ENCODE measurements at regions not wholly inside any gene's neighbourhood (a gene's known extent, or its start where the extent isn't known, plus 50 kb on each side); places are given as distances from the start of the nearest gene placed in this dataset.

DNA sequence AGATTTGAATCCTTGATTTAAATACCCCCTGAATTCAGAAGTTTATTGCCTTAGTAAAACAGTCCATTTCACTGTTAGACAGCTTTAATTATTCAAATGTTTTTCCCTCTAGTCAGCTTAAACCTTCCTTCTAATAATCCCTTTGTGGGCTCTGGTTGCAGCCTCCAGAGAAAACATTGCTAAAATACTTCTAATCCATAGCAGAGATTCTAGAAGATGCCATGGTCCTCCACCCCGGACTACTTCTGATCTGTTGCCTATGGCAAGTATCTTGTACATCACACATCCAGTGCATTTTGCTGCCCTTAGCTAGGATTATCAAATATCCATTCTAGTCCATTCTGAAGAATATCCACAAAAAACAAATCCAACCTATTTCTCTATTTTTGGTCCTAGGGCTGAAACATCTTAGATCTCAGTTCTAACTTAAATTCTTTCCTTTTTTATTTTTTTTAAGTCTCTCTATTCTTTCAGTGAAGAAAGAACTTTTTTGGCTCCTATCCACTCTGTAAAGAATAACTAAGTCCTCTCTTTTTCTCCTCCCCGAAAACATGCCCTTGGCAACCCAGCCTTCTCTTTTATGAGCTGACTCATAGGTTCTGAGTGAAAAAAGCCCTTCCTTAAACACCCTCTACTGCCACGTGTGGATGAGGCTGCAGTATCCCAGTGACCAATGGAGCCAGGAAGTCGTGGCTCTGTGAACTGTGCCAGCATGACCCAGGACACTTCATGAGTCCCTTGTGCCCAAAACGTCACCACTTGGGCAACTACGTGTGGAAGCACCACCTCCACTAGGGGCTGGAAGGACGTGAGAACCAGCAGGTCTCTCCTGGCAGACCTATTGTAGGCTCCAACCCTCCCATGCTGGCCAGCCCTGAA, 349.8 kb downstream of the TNS1 start:
- peaks cover 0 to 21% (median 8%) of the 10 kb centered on the region in 4 donors for H3K4me1 ChIP-seq
- H3K9me3 ChIP-seq: no peaks in the 10 kb centered on the region
- H3K4me3 ChIP-seq: no peak overlapping the region
- TF ChIP-seq POLR2A (IDR thresholded peaks at IDR 0.05) (no peak), EP300 (IDR thresholded peaks at IDR 0.05) (no peak), POLR2AphosphoS5 (IDR thresholded peaks at IDR 0.05) (peak; percentile 22 to 68 (median 43))
- TF ChIP-seq, protein P1, sequence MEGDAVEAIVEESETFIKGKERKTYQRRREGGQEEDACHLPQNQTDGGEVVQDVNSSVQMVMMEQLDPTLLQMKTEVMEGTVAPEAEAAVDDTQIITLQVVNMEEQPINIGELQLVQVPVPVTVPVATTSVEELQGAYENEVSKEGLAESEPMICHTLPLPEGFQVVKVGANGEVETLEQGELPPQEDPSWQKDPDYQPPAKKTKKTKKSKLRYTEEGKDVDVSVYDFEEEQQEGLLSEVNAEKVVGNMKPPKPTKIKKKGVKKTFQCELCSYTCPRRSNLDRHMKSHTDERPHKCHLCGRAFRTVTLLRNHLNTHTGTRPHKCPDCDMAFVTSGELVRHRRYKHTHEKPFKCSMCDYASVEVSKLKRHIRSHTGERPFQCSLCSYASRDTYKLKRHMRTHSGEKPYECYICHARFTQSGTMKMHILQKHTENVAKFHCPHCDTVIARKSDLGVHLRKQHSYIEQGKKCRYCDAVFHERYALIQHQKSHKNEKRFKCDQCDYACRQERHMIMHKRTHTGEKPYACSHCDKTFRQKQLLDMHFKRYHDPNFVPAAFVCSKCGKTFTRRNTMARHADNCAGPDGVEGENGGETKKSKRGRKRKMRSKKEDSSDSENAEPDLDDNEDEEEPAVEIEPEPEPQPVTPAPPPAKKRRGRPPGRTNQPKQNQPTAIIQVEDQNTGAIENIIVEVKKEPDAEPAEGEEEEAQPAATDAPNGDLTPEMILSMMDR (IDR thresholded peaks at IDR 0.05): no peak
- no peaks in the 10 kb centered on the region for H3K27me3 ChIP-seq
- WGBS, 5 donors: 19 to 40% (median 35%) methylated on average over 7 of the region's 7 CpGs
- intact Hi-C loops (cut with DNase I; ENCODE audit: low total_unique reads): no loop called here
- no peaks in the 10 kb centered on the region for H3K36me3 ChIP-seq
- peak overlapping the region; percentile 5 to 75 (median 62) for H3K27ac ChIP-seq
- DNase-seq: peak in 1 of 2 donors; percentile 59

DNA sequence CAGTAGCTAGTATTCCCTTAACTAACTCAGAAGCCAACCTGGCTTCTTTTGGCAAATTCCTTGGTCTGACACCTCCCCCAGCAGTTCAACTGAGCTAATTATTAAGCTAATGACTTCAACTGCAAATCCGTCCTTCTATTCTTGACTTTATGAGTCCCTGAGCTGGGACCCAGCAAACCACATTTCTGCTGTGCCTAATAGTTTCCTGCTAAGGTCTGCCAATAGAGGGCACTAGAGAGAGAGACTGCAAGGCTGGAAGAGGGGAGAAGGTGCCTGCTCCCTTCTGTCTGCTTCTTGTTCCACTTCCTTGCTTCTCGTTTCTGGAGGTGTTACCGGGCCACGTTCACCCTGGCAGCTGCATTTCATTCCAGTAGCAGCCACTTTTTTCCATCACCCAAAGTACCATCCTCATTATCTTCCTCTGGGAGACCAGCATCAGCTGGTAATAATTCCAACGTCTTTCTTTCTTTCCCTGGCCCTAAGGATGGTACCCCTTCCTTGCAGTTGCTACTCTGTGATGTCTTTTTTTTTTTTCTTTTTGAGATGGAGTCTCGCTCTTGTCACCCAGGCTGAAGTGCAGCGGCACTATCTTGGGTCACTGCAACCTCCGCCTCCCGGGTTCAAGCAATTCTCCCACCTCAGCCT, 352.0 kb downstream of the TNS1 start:
- no peaks in the 10 kb centered on the region for H3K9me3 ChIP-seq
- DNase-seq: peak in 1 of 2 donors; percentile 88
- TF ChIP-seq EP300 (IDR thresholded peaks at IDR 0.05) (no peak), POLR2A (IDR thresholded peaks at IDR 0.05) (no peak)
- TF ChIP-seq, protein P1 (IDR thresholded peaks at IDR 0.05): peak in 5 of 7 experiments; percentile 22 to 58 (median 56)
- no peak overlapping the region for H3K4me3 ChIP-seq
- H3K36me3 ChIP-seq: no peaks in the 10 kb centered on the region
- no peak overlapping the region for H3K27ac ChIP-seq
- no peaks in the 10 kb centered on the region for H3K27me3 ChIP-seq
- peaks cover 0 to 16% (median 7%) of the 10 kb centered on the region in 4 donors for H3K4me1 ChIP-seq
- WGBS, 5 donors: 56 to 61% (median 57%) methylated on average over 9 of the region's 9 CpGs
- intact Hi-C loops (cut with DNase I; ENCODE audit: low total_unique reads): no loop called here

DNA sequence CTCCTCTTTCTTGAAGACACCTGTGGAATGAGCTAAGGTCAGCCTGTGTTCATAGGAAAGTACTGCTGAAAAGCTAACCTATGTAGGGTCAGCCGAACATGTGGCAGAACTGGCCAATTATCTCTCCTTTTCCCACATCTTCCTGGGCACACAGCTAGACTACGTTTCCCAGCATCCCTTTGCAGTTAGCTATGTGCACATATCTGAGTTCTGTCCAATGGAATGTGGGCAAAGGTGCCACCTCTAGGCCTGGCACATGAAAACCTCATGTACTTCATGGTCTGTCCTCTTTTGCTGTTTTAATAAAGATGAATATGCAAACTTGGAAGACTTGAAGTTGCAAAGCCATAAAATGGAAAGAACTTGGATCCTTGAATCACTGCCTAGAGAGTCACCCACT, 352.6 kb downstream of the TNS1 start:
- H3K36me3 ChIP-seq: no peaks in the 10 kb centered on the region
- H3K9me3 ChIP-seq: no peaks in the 10 kb centered on the region
- intact Hi-C loops (cut with DNase I; ENCODE audit: low total_unique reads): no loop called here
- H3K27ac ChIP-seq: no peak overlapping the region
- no peaks in the 10 kb centered on the region for H3K27me3 ChIP-seq
- no peak overlapping the region for H3K4me3 ChIP-seq
- WGBS, 5 donors: 73 to 94% (median 84%) methylated on average over 2 of the region's 2 CpGs
- TF ChIP-seq, protein P1 (IDR thresholded peaks at IDR 0.05): no peak
- TF ChIP-seq POLR2A (IDR thresholded peaks at IDR 0.05) (no peak), POLR2AphosphoS5 (IDR thresholded peaks at IDR 0.05) (no peak), EP300 (IDR thresholded peaks at IDR 0.05) (no peak)
- H3K4me1 ChIP-seq: peaks cover 0 to 16% (median 7%) of the 10 kb centered on the region in 4 donors
- no peak for DNase-seq

DNA sequence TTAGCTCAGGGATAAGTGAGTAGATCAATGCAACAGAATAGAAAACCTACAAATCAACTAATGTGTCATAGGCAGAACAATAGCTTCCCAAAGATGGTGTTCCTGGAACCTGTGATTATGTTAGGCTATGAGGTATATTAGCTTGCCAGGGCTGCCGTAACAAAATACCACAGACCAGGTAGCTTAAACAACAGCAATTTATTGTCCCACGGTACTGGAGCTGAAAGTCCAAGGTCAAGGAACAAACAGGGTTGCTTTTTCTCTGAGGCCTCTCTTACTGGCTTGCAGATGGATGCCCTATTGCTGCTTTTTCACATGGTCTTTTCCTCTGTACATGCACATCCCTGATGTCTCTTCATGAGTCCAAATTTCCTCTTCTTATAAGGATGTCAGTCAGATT, 354.9 kb downstream of the TNS1 start:
- intact Hi-C loops (cut with DNase I; ENCODE audit: low total_unique reads): no loop called here
- H3K27ac ChIP-seq: no peak overlapping the region

More for the DNA sequence above, 354.9 kb downstream of the TNS1 start:
- H3K36me3 ChIP-seq: no peaks in the 10 kb centered on the region
- H3K9me3 ChIP-seq: no peaks in the 10 kb centered on the region
- TF ChIP-seq EP300 (IDR thresholded peaks at IDR 0.05) (no peak), POLR2A (IDR thresholded peaks at IDR 0.05) (no peak), POLR2AphosphoS5 (IDR thresholded peaks at IDR 0.05) (no peak)
- TF ChIP-seq, protein P1 (IDR thresholded peaks at IDR 0.05): no peak
- H3K4me1 ChIP-seq: peaks cover 0 to 24% (median 8%) of the 10 kb centered on the region in 4 donors
- WGBS, 5 donors: 70 to 93% (median 88%) methylated on average over 2 of the region's 2 CpGs
- no peak for DNase-seq
- H3K4me3 ChIP-seq: no peak overlapping the region
- no peaks in the 10 kb centered on the region for H3K27me3 ChIP-seq
